Gastrocnemius medialis (tissue), 4 donors: ENCODE measurements at regions not wholly inside any gene's neighbourhood (a gene's known extent, or its start where the extent isn't known, plus 50 kb on each side); places are given as distances from the start of the nearest gene placed in this dataset.

Experiments
- ATAC-seq, 2 donors: fragments of 150-250 bp; one replicate each; pipeline ENCODE4 v1.9.1; 2016
- DNase-seq, 2 donors: peaks; one replicate each; pipeline ENCODE4 v3.0.0-alpha.2; 2019
- H3K27ac ChIP-seq, 4 donors: fragments of 200-600 bp; sonication (generic); 1 replicate in 1 of 4; 2 replicates in 3 of 4; pipeline ENCODE4 v1.5.1; 2016 to 2018; ENCODE audit warnings: mild to moderate bottlenecking in 2 of 4, moderate library complexity in 1 of 4
- H3K27me3 ChIP-seq, 3 donors: fragments of 200-600 bp; sonication (generic) in 2 of 3; 1 replicate in 1 of 3; 2 replicates in 2 of 3; pipeline versions ENCODE4 v1.5.1 to v1.6.0; 2016 to 2019; ENCODE audit warnings: mild to moderate bottlenecking in 1 of 3, moderate library complexity in 1 of 3
- H3K36me3 ChIP-seq, 2 donors: fragments of 200-600 bp; sonication (generic) in 1 of 2; one replicate each; pipeline ENCODE4 v1.5.1; 2017 to 2018
- H3K4me1 ChIP-seq, 2 donors: fragments of 200-600 bp; sonication (generic) in 1 of 2; one replicate each; pipeline ENCODE4 v1.5.1; 2016 to 2017; ENCODE audit warnings: mild to moderate bottlenecking in 2 of 2
- H3K4me3 ChIP-seq, 4 donors: fragments of 200-600 bp; sonication (generic) in 3 of 4; 1 replicate in 1 of 4; 2 replicates in 3 of 4; pipeline ENCODE4 v1.5.1; 2016 to 2019; ENCODE audit warnings: mild to moderate bottlenecking in 2 of 4
- H3K9me3 ChIP-seq, 3 donors: fragments of 200-600 bp; sonication (generic) in 2 of 3; 1 replicate in 1 of 3; 2 replicates in 2 of 3; pipeline ENCODE4 v1.5.1; 2016 to 2019
- POLR2A ChIP-seq, 2 donors: fragments of 450-650 bp; IDR thresholded peaks; one replicate each; pipeline ENCODE4 v1.6.1; 2017; ENCODE audit warnings: antibody characterized with exemption in 2 of 2, mild to moderate bottlenecking in 2 of 2, moderate library complexity in 2 of 2
- in situ Hi-C, 4 donors: fragments of 200-750 bp; cut with MboI; loops; one replicate each; pipeline versions ENCODE4 v1.15.0 to v1.8.0; 2017; ENCODE audit warnings: low sequenced_read_pairs in 4 of 4
- intact Hi-C: fragments of 100-400 bp; cut with DNase I; formaldehyde crosslinking; loops from one replicate; pipeline ENCODE4 v1.15.1; 2023; ENCODE audit warnings: low total_unique reads
- TF ChIP-seq, protein P1 (sequence below), 5 experiments: fragments of 450-650 bp in 3 of 5; fragments of 200-600 bp in 2 of 5; sonication (generic) in 2 of 5; IDR thresholded peaks in 4 of 5; conservative IDR thresholded peaks in 1 of 5; 1 replicate in 4 of 5; 2 replicates in 1 of 5; pipeline ENCODE4 v1.5.1; 2016 to 2019; ENCODE audit warnings: antibody characterized with exemption in 5 of 5, mild to moderate bottlenecking in 3 of 5, moderate library complexity in 3 of 5

DNA sequence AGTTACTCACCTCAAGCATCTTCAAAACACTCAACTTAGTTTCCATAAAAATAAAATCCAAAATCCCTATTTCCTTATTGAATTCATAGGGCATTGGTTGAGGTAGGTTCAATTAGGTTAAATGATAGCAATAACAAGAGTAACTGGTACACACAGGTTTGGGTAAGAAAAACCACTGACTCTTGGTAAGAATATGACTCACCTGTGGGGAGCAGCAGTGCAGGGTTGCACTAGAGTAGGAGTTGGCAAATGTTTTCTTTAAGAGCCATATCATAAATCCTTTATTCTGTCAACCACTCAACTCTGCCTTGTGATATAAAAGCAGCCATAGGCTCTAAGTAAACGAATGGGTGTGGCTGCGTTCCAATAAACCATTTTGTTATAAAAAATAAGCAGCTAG is 71.4 kb upstream of the CDH20 start:
- Histone ChIP-seq H3K4me1 (no peaks in the 10 kb centered on the region), H3K27me3 (no peaks in the 10 kb centered on the region), H3K36me3 (no peaks in the 10 kb centered on the region), H3K27ac (no peak overlapping the region), H3K9me3 (no peaks in the 10 kb centered on the region), H3K4me3 (no peak overlapping the region)
- intact Hi-C loops = loop anchor here (5.0 kb wide), 1 partner anchor 590 kb away; no protein-coding TSS in a partner anchor
- no peak for DNase-seq
- in situ Hi-C loops = no loop called here
- ATAC-seq = no peak
- TF ChIP-seq, protein P1, sequence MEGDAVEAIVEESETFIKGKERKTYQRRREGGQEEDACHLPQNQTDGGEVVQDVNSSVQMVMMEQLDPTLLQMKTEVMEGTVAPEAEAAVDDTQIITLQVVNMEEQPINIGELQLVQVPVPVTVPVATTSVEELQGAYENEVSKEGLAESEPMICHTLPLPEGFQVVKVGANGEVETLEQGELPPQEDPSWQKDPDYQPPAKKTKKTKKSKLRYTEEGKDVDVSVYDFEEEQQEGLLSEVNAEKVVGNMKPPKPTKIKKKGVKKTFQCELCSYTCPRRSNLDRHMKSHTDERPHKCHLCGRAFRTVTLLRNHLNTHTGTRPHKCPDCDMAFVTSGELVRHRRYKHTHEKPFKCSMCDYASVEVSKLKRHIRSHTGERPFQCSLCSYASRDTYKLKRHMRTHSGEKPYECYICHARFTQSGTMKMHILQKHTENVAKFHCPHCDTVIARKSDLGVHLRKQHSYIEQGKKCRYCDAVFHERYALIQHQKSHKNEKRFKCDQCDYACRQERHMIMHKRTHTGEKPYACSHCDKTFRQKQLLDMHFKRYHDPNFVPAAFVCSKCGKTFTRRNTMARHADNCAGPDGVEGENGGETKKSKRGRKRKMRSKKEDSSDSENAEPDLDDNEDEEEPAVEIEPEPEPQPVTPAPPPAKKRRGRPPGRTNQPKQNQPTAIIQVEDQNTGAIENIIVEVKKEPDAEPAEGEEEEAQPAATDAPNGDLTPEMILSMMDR (IDR thresholded peaks at IDR 0.05 in 4 of 5, conservative IDR thresholded peaks at IDR 0.05 in 1 of 5) = no peak
- TF ChIP-seq POLR2A (IDR thresholded peaks at IDR 0.05) = no peak

DNA sequence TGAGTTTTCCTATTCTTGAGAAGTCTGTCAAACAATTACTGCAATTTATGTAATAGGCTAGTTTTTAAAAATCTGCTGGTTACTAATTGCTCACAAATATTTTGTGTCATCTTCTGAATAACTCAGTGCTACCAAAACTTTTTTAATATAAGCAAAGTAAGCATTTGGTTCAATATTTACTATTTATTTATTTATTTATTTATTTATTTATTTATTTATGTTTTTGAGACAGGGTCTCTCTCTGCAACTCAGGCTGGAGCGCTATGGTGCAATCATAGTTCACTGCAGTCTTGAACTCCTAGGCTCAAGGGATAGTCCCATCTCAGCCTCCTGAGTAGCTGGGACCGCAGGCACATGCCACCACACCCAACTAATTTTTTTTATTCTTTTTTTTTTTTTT is 60.4 kb upstream of the CDH20 start:
- DNase-seq (no peak), ATAC-seq (no peak)
- H3K27ac ChIP-seq = no peak overlapping the region
- in situ Hi-C loops = no loop called here
- intact Hi-C loops = no loop called here
- TF ChIP-seq POLR2A (IDR thresholded peaks at IDR 0.05) = no peak
- TF ChIP-seq, protein P1 (IDR thresholded peaks at IDR 0.05 in 4 of 5, conservative IDR thresholded peaks at IDR 0.05 in 1 of 5) = no peak
- no peak overlapping the region for H3K4me3 ChIP-seq
- H3K4me1 ChIP-seq = no peaks in the 10 kb centered on the region
- H3K36me3 ChIP-seq = no peaks in the 10 kb centered on the region
- no peaks in the 10 kb centered on the region for H3K9me3 ChIP-seq
- H3K27me3 ChIP-seq = no peaks in the 10 kb centered on the region

DNA sequence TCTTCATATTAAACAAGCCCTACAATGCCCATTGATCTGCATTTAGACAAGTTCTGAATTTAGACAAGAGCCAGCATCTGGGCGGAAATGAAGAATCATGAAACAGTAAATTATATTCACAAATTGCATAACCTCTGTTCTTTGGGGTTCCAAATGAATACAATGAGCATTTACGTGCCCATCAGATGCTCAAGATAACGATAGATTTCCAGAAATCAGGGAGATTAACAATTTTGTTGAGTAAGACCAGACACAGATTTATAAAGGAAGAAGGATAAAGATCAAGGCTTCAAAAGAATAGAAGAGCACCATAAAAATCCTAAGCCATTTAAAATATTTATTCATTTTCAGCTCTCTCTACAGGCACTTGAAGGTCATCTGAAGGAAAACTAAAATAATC is 59.7 kb upstream of the CDH20 start:
- Histone ChIP-seq H3K9me3 (no peaks in the 10 kb centered on the region), H3K4me3 (no peak overlapping the region), H3K4me1 (no peaks in the 10 kb centered on the region), H3K36me3 (no peaks in the 10 kb centered on the region), H3K27me3 (no peaks in the 10 kb centered on the region), H3K27ac (no peak overlapping the region)
- in situ Hi-C loops = no loop called here
- TF ChIP-seq, protein P1 (IDR thresholded peaks at IDR 0.05 in 4 of 5, conservative IDR thresholded peaks at IDR 0.05 in 1 of 5) = no peak
- TF ChIP-seq POLR2A (IDR thresholded peaks at IDR 0.05) = no peak
- intact Hi-C loops = no loop called here
- DNase-seq (no peak), ATAC-seq (no peak)

DNA sequence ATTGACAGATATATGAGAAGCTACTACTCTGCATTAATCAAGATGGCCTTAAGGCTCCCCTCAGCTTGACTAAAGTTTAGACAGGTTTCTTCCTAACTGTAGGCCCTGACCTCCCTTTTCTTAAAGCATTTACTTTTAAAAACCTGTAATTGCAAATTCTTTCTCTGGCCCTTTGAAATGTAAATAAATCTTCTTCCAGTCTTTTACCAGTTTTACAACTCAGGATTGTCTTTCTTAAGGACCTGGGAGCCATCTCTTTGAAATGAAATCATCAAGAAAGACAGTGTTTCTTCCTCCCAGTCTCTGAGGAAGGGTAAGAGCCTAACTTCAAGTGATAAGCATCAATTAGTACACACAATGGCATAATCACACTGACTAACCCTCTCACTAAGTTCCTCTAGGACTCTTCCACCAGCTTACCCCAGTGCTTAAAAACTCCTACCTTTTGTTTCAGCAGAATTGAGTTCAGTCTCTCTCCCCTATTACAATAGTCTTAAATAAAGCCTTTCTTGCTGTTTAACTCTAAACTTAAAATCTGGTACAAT is 58.7 kb upstream of the CDH20 start:
- intact Hi-C loops = no loop called here

More for the DNA sequence above, 58.7 kb upstream of the CDH20 start:
- Histone ChIP-seq H3K4me3 (no peak overlapping the region), H3K36me3 (no peaks in the 10 kb centered on the region), H3K27me3 (no peaks in the 10 kb centered on the region), H3K4me1 (no peaks in the 10 kb centered on the region), H3K27ac (no peak overlapping the region), H3K9me3 (no peaks in the 10 kb centered on the region)
- DNase-seq = no peak
- no peak for ATAC-seq
- no peak for TF ChIP-seq POLR2A (IDR thresholded peaks at IDR 0.05)
- TF ChIP-seq, protein P1 (IDR thresholded peaks at IDR 0.05 in 4 of 5, conservative IDR thresholded peaks at IDR 0.05 in 1 of 5) = no peak
- in situ Hi-C loops = no loop called here
